ENCODE measurements at regions not wholly inside any gene's neighbourhood (a gene's known extent, or its start where the extent isn't known, plus 50 kb on each side); places are given as distances from the start of the nearest gene placed in this dataset.

GRCh38 chr4:129514852-129515251, 418.9 kb downstream of the C4orf33 start:
- Histone ChIP-seq H3K4me1 (ENCODE audit: control insufficient read depth, insufficient read depth, low read length) (no peaks in the 10 kb centered on the region), H3K36me3 (ENCODE audit: control insufficient read depth in 2 of 2, insufficient read depth in 1 of 2, low read length in 2 of 2) (no peaks in the 10 kb centered on the region), H3K27ac (ENCODE audit: extremely low read depth, low read depth, low read length) (no peak overlapping the region), H3K9me3 (ENCODE audit: control insufficient read depth, insufficient read depth, low read depth, low read length) (no peaks in the 10 kb centered on the region), H3K4me3 (ENCODE audit: low read depth, low read length) (no peak overlapping the region)
- TF ChIP-seq SP7 (tag by site-specific recombination; IDR thresholded peaks at IDR 0.05) = no peak
- no peak for TF ChIP-seq ZFHX2 (tag by site-specific recombination; conservative IDR thresholded peaks at IDR 0.05)
- TF ChIP-seq ZNF768 (tag by site-specific recombination; IDR thresholded peaks at IDR 0.05) = no peak
- TF ChIP-seq, protein P1, sequence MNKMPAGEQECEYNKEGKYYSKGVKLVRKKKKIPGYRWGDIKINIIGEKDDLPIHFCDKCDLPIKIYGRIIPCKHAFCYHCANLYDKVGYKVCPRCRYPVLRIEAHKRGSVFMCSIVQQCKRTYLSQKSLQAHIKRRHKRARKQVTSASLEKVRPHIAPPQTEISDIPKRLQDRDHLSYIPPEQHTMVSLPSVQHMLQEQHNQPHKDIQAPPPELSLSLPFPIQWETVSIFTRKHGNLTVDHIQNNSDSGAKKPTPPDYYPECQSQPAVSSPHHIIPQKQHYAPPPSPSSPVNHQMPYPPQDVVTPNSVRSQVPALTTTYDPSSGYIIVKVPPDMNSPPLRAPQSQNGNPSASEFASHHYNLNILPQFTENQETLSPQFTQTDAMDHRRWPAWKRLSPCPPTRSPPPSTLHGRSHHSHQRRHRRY (tag by site-specific recombination; IDR thresholded peaks at IDR 0.05) = no peak
- TF ChIP-seq ZNF658 (tag by site-specific recombination; IDR thresholded peaks at IDR 0.05) = no peak
- CTCF ChIA-PET = no interaction called here
- POLR2A ChIA-PET = no interaction called here

DNA sequence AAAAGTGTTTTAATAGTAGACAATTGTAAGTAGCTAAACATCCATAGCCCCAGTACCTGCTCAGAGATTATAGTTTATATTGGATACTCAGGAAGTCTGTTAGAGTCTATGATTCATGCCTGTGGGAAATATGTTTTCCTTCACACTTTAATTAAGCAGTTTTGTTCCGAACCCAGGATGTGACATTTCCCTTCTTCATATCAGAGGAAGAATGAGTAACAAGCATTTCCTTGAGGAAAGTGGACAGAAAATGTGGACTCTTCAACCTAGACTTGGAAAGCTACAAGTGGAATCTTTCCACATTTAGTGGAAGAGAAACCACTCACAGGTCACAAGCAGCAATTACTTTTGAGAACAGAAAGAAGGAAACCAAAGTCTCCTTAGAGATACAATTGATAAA, 419.4 kb downstream of the C4orf33 start:
- ChIA-PET CTCF (no interaction called here), POLR2A (no interaction called here)
- Histone ChIP-seq H3K4me1 (ENCODE audit: control insufficient read depth, insufficient read depth, low read length) (no peaks in the 10 kb centered on the region), H3K4me3 (ENCODE audit: low read depth, low read length) (no peak overlapping the region), H3K36me3 (ENCODE audit: control insufficient read depth in 2 of 2, insufficient read depth in 1 of 2, low read length in 2 of 2) (no peaks in the 10 kb centered on the region), H3K9me3 (ENCODE audit: control insufficient read depth, insufficient read depth, low read depth, low read length) (no peaks in the 10 kb centered on the region), H3K27ac (ENCODE audit: extremely low read depth, low read depth, low read length) (no peak overlapping the region)
- TF ChIP-seq ZNF571 (tag by site-specific recombination; IDR thresholded peaks at IDR 0.05) (no peak), KLF8 (tag by site-specific recombination; IDR thresholded peaks at IDR 0.05) (no peak), ZNF560 (tag by site-specific recombination; IDR thresholded peaks at IDR 0.05; ENCODE audit: borderline replicate concordance) (no peak), ZNF138 (tag by site-specific recombination; IDR thresholded peaks at IDR 0.05; ENCODE audit: borderline replicate concordance) (no peak), ZNF24 (tag by site-specific recombination; IDR thresholded peaks at IDR 0.05) (no peak), TCF7L2 (IDR thresholded peaks at IDR 0.05; ENCODE audit: borderline replicate concordance, low read depth, low read length) (no peak), ZNF664 (tag by site-specific recombination; IDR thresholded peaks at IDR 0.05) (no peak), GLI4 (tag by site-specific recombination; IDR thresholded peaks at IDR 0.05) (no peak), SCRT2 (tag by site-specific recombination; IDR thresholded peaks at IDR 0.05) (no peak), GLIS2 (tag by site-specific recombination; IDR thresholded peaks at IDR 0.05) (no peak), ZNF157 (tag by site-specific recombination; IDR thresholded peaks at IDR 0.05) (no peak), ZNF776 (tag by site-specific recombination; IDR thresholded peaks at IDR 0.05; ENCODE audit: borderline replicate concordance) (no peak), ZNF548 (tag by site-specific recombination; IDR thresholded peaks at IDR 0.05) (no peak), ZNF10 (tag by site-specific recombination; IDR thresholded peaks at IDR 0.05) (no peak), REPIN1 (tag by site-specific recombination; IDR thresholded peaks at IDR 0.05; ENCODE audit: low read depth) (no peak), ZNF426 (tag by site-specific recombination; IDR thresholded peaks at IDR 0.05) (no peak), KLF1 (tag by site-specific recombination; IDR thresholded peaks at IDR 0.05) (no peak), ZBTB10 (tag by site-specific recombination; IDR thresholded peaks at IDR 0.05) (no peak)
- TF ChIP-seq, protein P2, sequence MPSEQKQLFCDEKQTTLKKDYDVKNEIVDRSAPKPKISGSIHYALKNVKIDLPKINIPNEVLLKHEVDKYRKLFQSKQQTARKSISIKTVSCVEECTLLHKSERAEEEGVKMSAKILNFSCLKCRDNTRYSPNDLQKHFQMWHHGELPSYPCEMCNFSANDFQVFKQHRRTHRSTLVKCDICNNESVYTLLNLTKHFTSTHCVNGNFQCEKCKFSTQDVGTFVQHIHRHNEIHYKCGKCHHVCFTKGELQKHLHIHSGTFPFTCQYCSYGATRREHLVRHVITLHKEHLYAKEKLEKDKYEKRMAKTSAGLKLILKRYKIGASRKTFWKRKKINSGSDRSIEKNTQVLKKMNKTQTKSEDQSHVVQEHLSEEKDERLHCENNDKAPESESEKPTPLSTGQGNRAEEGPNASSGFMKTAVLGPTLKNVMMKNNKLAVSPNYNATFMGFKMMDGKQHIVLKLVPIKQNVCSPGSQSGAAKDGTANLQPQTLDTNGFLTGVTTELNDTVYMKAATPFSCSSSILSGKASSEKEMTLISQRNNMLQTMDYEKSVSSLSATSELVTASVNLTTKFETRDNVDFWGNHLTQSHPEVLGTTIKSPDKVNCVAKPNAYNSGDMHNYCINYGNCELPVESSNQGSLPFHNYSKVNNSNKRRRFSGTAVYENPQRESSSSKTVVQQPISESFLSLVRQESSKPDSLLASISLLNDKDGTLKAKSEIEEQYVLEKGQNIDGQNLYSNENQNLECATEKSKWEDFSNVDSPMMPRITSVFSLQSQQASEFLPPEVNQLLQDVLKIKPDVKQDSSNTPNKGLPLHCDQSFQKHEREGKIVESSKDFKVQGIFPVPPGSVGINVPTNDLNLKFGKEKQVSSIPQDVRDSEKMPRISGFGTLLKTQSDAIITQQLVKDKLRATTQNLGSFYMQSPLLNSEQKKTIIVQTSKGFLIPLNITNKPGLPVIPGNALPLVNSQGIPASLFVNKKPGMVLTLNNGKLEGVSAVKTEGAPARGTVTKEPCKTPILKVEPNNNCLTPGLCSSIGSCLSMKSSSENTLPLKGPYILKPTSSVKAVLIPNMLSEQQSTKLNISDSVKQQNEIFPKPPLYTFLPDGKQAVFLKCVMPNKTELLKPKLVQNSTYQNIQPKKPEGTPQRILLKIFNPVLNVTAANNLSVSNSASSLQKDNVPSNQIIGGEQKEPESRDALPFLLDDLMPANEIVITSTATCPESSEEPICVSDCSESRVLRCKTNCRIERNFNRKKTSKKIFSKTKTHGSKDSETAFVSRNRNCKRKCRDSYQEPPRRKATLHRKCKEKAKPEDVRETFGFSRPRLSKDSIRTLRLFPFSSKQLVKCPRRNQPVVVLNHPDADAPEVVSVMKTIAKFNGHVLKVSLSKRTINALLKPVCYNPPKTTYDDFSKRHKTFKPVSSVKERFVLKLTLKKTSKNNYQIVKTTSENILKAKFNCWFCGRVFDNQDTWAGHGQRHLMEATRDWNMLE (tag by site-specific recombination; conservative IDR thresholded peaks at IDR 0.05; ENCODE audit: low read depth) = no peak
- TF ChIP-seq, protein P1 (tag by site-specific recombination; IDR thresholded peaks at IDR 0.05) = no peak

Data from HEK293 (cell line).